GM21825 (cell line): ENCODE measurements at regions not wholly inside any gene's neighbourhood (a gene's known extent, or its start where the extent isn't known, plus 50 kb on each side); places are given as distances from the start of the nearest gene placed in this dataset.
"Not testable (repeated sequence)": the region's sequence is repeated elsewhere in the genome, so short reads cannot be mapped to it uniquely, and the experiment has no call there.

Experiments
- ATAC-seq: cut with Tn5 transposase; IDR thresholded peaks from one replicate; pipeline ENCODE4 v1.9.1; 2021; ENCODE audit warnings: mild to moderate bottlenecking, moderate library complexity; ENCODE audit not compliant: unreplicated experiment

DNA sequence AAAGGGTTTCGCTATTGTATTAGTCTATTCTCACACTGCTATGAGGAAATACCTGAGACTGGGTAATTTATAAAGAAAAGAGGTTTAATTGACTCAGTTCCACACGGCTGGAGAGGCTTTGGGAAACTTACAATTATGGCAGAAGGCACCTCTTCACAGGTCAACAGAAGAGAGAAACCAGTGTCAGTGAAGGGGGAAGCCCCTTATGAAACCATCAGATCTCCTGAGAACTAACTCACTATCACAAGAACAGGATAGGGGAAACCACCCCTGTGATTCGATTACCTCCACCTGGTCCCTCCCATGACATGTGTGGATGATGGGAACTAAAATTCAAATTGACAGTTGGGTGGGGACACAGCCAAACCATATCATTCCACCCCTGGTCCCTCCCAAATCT lies 589.5 kb downstream of the CENPC start:
- ATAC-seq, result no peak

DNA sequence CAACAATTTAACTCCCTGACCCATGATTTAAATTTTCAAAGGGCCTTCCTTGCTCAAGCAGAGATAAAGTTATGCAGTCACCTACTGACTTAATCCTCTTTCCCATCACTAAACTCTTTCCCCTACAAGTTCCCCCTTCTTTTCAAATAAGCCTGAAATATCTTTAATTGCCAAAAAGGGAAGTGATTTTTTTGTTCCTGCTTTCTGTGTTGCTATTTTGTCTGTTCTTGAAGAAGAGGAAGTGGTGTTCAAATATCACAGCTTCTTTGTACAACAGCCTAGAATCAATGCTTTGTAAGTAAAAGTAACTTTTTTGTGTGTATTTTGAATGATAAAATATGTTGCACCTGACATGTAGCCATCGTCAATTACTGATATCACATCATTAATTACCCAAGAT lies 595.9 kb downstream of the CENPC start:
- ATAC-seq, result no peak

DNA sequence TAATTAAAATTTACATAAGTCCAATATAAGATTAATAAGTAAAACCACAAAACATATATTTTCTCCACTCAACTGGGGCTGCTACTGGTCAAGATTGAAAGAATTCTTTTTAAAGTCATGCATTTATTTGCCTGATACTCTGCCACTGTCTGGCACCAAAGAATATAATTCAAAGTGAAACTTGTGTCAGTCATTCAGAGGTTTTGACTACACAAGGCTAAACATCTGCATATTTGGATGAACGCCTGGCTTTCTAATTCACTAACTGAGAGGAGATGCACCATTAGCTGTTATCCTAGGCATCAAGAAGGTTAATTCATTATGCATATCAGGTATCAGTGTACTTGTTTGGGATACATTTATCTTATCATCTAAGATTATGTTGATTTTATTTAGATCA lies 598.5 kb downstream of the CENPC start:
- ATAC-seq, result no peak

DNA sequence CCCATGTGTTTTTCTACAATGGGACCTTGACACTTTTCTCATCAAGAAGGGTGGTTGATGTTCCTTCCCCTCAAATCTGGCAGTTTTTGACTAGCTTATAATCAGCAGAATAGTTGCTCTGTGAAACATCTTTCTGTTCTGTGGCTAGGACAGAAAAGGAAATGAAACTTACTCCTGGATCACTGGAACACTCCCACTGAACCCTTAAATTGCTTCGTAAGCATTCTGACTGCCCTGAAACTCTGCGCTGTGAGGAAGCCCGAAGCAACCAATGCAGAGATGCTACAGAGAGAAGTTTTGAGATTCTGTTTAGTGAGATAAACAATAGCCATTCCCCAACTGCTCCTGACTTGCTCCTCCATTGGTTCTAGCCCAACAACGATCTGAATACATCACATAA lies 602.2 kb downstream of the CENPC start:
- ATAC-seq, result no peak

DNA sequence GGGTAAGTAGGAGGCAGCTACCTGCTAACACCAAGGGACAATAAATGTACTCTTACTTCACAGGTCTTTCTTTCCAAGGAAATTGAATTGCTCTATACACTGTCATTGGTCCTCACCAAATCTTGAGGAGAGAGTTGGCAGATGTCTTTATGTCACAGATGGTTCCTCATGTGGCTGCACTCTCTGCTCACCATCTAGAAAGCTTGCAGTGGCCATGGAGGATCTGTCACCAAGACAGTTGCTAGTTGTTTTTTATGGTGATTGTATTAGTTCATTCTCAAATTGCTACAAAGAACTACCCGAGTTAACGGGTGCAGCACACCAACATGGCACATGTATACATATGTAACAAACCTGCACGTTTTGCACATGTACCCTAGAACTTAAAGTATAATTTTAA lies 613.3 kb downstream of the CENPC start:
- not testable (repeated sequence) for ATAC-seq

DNA sequence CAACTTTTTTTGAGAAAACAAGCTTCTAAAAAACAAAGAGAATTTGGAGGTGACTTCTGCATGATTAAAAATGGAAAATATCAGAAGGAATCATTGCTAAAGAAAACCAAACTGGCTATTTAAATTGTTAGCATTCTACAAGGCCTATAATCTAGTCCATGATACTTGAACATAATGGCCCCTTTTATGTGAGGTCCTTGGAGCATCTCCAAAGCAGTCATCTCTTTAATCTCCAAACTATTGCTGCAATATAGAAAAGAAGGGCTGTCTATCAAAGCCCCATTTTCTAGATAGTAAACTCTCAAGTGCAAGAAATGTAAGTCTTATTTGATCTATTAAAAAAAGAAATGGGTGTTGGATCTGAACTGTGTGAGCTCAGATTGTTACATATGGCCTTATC lies 615.1 kb downstream of the CENPC start:
- no peak for ATAC-seq

DNA sequence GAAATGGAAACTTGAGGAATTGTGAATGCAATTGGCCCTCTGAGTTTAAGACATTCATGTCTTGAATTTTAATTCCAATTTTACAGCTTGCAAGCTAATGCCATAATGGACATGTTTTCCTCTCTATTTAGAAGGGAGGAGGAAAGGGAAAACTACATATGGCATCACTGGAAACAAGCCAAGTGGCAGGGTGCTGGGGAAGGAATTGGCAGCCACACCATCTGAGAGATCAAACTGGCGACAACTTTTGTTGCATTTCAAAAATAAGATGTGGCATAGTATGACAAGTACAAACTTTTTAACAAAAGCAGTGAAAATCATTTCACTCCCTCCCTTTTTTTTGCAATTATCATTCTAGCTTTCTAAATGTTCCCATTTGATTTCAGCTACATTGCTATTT lies 615.6 kb downstream of the CENPC start:
- ATAC-seq, result no peak

DNA sequence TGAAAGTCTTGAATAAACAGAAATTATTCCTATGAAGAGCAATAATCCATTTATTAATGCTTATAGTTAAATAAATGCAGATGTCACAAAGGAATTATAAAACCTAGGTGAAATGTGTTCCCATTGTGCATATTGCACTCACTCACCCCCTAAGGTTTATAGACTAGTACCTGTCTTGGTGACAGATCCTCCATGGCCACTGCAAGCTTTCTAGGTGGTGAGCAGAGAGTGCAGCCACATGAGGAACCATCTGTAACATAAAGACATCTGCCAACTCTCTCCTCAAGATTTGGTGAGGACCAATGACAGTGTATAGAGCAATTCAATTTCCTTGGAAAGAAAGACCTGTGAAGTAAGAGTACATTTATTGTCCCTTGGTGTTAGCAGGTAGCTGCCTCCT lies 616.4 kb downstream of the CENPC start:
- not testable (repeated sequence) for ATAC-seq

DNA sequence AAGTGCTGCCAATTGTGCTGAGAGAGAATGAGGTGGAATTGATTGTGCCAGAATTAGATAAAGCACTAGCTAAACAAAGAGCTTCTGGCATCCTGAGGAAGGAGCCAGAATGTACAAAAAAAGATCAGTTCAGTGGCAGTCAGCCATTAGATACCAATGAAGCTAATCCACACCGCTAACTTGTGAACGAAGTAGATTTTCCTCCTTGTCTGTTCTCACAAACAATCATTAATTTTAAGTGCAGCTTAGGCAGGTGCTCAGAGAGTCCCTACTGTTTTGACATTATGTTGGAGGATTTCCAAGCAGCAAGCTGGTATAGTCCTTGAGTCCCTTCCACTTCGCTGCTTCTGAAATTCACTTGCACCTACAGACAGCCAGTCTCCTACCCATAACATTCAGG lies 617.4 kb downstream of the CENPC start:
- no peak for ATAC-seq

DNA sequence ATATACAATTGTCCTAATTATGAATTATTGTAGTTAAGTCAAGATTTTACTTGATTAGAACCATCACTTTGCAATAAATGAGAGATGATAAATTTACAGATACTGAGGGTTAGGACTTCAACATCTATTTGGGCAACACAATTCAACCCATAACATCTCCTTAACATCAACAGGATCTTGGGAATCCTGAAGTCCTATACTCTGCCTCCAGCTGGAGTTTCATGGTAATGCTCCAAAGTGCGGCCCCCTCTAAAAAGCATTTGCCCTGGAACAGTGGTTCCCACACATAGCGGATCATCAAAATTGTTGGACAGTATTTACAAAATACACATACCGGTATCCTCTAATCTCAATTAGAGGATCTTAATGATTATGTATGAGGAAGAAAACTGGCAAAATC lies 618.6 kb downstream of the CENPC start:
- ATAC-seq, result no peak

DNA sequence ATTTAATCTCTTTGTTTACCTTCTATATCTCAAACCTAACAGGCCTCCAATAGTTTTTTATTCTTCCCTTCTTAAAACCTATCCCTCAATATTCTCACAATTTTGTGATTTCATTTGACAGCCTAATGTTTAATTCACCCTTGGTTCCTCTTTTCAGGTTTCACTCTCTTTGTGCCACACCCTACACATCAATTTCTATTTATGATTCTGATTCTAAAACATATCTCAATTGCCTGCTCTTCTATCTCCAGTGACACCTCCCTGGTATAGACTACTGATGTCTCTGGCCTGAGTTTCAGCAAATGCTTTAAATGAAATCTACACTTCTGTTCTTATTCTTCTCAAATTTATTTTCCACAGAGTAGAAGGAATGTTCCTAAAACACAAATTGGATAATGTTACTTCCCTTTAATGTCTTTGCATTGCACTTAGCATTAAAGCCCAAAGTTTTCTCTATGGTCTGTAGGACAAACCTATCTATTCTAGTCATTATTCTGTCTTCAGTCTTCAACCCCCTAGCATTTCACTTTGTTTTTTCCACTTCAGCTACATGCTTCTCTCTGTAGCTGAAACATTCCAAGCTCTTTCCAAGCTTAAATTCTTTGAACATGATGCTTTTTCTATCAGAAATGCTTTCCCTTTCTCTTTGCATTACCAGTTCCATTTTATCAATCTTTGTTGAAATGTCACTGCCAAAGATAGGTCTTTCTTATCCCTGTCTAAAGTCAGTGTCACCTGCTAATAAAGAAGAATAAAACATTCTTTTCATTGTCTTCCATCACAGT lies 622.0 kb downstream of the CENPC start:
- ATAC-seq, result no peak

DNA sequence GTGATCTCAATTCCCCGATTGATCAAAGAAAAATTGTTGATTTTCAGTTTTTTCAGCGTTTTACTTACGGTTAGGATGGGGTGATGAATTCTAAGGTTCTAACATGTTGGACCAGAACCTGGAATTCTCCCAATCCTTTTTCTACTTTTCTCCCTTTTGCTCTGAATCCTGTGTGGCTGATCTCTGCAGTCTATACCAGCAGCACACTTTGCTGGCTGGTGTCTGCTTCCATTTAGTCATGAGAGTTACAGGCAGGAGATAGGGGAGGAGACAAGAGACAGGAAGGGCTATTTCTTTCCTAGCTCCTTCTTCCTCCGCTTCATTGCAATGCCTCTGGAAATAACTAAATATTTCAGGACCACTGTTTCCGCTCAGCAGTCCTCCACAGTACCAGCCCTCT lies 623.9 kb downstream of the CENPC start:
- no peak for ATAC-seq

DNA sequence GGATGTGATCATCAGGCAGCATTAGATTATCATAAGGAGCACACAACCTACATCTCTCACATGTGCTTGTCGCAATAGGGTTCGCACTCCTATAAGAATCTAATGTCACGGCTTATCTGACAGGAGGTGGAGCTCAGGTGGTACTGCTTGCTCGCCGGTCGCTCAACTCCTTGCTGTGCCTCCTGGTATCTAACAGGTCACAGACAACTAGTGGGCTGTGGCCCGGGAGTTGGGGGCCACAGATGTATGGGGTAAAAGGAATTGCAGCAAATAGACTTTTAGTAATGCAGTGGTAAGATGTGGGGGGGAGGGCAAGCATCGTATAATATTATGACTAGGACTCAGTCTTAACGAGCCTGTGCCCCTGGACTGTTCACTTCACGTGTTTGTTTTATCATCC lies 624.8 kb downstream of the CENPC start:
- no peak for ATAC-seq

DNA sequence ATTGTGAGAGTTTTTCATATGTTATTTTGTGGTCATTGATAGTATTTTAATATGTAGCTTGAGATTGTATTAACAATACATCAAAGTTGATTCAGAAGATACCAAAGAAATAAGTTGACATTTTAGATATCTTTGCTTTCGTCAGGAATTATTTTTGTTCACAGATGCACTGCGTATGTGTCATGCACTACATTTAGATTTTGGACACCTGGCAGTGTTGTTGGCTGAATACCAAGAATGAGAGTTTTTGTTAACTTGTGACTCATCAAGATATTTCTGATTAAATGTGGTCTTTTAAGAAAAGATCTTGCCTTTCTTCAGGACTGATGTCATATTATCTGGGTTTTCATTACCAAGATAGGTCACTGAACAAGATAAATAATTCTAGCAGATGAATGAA lies 633.4 kb downstream of the CENPC start:
- ATAC-seq, result no peak

DNA sequence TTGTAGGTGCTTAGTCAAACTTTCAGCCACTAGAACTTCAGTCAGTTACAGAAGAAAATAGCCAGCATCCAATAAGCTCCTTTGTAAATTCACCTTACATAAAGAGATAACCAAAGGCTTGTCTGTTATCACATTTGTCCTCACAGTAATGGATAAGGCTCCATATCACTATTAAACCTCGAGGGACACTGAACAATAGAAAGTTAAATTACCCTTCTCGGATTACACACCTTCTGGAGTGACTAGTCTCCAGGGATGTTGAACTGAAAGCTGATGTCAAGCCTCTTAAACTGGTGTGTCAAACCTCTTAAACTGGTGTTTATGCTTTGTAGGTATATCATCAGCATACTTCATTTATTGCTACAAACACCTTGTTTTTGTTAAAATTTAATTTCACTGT lies 639.0 kb downstream of the CENPC start:
- ATAC-seq, result no peak

DNA sequence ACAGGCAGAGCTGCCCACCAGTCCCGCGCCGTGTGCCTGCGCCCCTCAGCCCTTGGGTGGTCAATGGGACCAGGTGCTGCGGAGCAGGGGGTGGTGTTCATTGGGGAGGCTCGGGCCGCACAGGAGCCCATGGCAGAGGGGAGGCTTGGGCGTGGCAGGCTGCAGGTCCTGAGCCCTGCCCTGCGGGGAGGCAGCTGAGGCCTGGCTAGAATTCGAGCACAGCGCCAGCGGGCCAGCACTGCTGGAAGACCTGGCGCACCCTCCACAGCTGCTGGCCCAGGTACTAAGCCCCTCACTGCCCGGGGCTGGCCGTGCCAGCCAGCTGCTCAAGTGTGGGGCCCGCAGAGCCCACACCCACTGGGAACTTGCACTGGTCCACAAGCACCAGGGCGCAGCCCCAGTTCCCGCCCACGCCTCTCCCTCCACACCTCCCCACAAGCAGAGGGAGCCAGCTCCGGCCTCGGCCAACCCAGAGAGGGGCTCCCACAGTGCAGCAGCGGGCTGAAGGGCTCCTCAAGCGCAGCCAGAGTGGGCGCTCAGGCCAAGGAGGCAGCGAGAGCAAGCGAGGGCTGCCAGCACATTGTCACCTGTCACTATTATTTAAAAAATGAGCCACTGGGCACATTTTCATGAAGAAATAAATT lies 645.8 kb downstream of the CENPC start:
- ATAC-seq, result no peak

DNA sequence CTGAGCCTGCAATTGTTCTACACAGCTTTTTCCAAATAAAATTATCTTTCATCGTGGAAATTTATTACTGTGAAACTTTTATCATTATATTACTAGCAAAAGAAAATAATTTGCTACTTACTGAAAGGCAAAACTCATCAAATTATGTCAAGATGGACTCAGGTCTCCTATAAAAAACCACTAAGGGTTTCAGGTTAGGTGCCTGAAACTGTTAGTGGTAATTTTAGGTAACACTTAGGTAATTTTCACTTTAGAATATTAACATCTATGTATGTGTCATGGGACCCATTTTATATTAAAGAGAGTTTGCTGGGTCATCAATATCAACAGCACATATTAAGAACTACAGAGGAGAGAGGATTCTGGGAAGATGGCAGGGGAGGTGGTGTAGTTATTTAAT lies 651.5 kb downstream of the CENPC start:
- no peak for ATAC-seq

DNA sequence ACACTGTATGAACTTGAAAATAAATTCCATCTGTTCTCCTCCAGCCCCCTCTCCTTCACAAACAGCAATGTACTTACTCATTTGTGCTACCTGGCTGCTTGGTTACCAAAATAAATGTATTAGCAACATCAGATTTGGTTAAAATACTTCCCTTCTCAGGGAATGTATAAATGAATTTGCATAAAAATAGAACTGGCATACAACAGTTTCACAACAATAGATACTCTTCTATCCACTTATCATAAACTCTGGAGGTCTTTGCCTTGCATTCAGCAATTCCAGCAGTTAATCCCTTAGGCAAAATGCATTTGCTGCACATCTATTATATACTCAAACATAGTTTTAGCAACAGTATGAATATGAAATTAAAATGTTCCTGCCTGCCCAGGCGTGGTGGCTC lies 658.2 kb downstream of the CENPC start:
- no peak for ATAC-seq

DNA sequence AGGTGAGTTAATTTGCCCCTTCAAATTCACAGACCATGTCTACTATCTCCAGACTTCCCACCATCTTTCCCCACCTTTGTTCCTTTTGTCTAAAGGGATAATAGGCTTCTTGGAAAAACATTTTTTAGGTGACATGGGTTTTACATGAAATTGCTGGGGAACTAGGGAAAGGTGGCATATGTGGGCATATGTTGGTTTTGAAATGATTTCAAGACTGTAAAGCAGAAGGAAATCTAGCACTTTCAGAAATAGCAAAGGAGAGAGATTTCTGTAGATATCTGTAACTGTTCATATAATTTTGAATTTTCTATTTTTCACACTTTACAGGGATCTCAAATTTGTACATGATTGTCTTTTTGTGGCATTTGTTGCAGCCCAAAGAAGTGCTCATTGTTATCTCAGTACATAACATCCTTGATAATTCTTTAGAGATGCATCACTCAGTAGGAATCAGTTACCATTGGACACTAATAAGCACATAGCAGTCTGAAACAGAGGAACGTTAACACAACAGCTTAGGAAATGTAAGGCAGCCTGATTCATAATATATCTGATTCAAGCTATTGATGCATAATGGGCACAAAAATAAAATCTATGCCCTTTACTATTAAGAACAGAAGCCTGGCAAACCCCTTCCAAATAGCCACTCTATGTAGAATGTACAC lies 659.7 kb downstream of the CENPC start:
- no peak for ATAC-seq

DNA sequence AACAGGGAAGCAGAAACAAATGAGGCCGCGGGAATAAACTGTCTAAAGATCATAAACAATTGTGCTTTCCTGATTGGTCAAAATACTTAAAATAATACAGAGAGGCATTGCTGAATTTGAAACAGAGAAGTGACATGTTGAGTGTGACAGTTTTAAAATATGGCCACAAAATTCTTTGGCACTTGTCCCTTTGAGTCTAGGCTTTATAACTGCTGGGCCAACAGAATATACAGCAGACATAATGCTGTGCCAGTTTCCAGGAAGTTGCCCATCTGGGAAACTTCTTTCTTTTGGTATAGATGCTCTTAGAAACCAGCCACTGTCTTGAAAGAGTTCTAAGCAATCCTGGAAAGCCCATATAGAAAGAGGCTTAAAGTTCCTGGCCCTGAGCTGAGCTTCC lies 668.4 kb downstream of the CENPC start:
- no peak for ATAC-seq

DNA sequence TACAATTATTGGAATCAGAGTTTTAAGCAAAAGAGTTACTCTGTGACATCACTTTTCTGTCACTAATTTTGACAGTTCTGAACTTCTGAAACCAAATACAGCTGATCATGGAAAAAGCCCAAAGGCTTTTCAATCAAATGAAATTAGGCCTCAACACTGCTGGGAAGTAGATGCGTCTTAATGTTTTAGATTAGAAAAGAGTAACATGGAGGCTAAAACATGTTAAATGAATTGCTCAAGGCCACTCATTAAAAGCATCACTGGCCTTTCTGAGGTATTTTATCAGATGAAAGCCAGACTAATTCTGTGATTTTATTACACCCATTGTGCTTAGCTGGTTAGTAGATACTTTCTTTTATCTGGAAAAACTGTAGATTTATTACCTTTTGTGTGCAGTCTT lies 672.6 kb downstream of the CENPC start:
- no peak for ATAC-seq

DNA sequence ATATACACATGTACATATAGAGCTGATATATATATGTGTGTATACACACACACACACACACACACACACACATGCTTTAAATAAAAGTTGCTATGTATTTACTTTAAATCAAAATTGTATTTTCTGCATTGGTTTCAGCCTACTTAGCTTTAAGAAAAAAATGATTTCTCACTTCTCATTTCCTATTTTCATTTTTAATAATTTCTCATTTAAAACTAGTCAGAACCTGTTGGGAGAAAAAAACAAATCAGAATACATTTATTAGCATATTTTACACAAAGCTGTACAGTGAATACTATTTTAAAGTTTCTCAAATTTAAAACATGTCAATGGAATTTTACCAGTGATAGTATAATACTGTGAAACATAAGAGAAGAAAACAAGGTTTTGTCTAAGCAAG lies 681.8 kb downstream of the CENPC start:
- ATAC-seq, result no peak
